ENCODE measurements at regions not wholly inside any gene's neighbourhood (a gene's known extent, or its start where the extent isn't known, plus 50 kb on each side); places are given as distances from the start of the nearest gene placed in this dataset.

GRCh38 chr14:98022541-98023520 is 1225.6 kb downstream of the VRK1 start:
- Mint-ChIP-seq H3K36me3 (ENCODE audit: insufficient read depth in 2 of 2) (peaks cover 0 to 5% of the 10 kb centered on the region in 2 donors), H3K27ac (no peak overlapping the region), H3K4me3 (no peak overlapping the region), H3K9me3 (peaks cover 3 to 4% of the 10 kb centered on the region in 2 donors), H3K4me1 (ENCODE audit: low read depth) (peaks cover 21% of the 10 kb centered on the region), H3K27me3 (ENCODE audit: low read depth) (no peaks in the 10 kb centered on the region)
- DNase-seq = no peak
- no peak for ATAC-seq (replicated peaks in 1 of 2)

- peaks cover 8 to 15% of the 10 kb centered on the region in 2 donors for H3K9me3 Mint-ChIP-seq
- ATAC-seq (replicated peaks in 1 of 2) = no peak
These were observed 1231.0 kb downstream of the VRK1 start for GRCh38 chr14:98028162-98028561.

GRCh38 chr14:98035396-98035795 is 1236.6 kb downstream of the BCL11B start:
- Mint-ChIP-seq H3K4me1 (ENCODE audit: low read depth) (no peaks in the 10 kb centered on the region), H3K9me3 (peaks cover 6 to 8% of the 10 kb centered on the region in 2 donors), H3K4me3 (no peak overlapping the region), H3K27me3 (ENCODE audit: low read depth) (no peaks in the 10 kb centered on the region), H3K36me3 (ENCODE audit: insufficient read depth in 2 of 2) (peaks cover 0 to 5% of the 10 kb centered on the region in 2 donors), H3K27ac (no peak overlapping the region)
- ATAC-seq (replicated peaks in 1 of 2) = no peak
- no peak for DNase-seq

More at GRCh38 chr14:98028162-98028561, 1231.0 kb downstream of the VRK1 start:
- H3K27me3 Mint-ChIP-seq (ENCODE audit: low read depth) = no peaks in the 10 kb centered on the region
- DNase-seq = no peak
- no peak overlapping the region for H3K4me3 Mint-ChIP-seq
- H3K27ac Mint-ChIP-seq = no peak overlapping the region
- H3K4me1 Mint-ChIP-seq (ENCODE audit: low read depth) = peaks cover 9% of the 10 kb centered on the region
- peaks cover 0 to 10% of the 10 kb centered on the region in 2 donors for H3K36me3 Mint-ChIP-seq (ENCODE audit: insufficient read depth in 2 of 2)

- Mint-ChIP-seq H3K4me1 (ENCODE audit: low read depth) (peaks cover 6% of the 10 kb centered on the region), H3K4me3 (no peak overlapping the region)
These were observed 1234.2 kb downstream of the BCL11B start for GRCh38 chr14:98037831-98038230.

GRCh38 chr14:98056946-98057345 is 1215.1 kb downstream of the BCL11B start:
- Mint-ChIP-seq H3K4me3 (no peak overlapping the region), H3K9me3 (no peaks in the 10 kb centered on the region), H3K36me3 (ENCODE audit: insufficient read depth in 2 of 2) (no peaks in the 10 kb centered on the region), H3K4me1 (ENCODE audit: low read depth) (no peaks in the 10 kb centered on the region), H3K27me3 (ENCODE audit: low read depth) (no peaks in the 10 kb centered on the region), H3K27ac (no peak overlapping the region)
- no peak for DNase-seq
- no peak for ATAC-seq (replicated peaks in 1 of 2)

More at GRCh38 chr14:98037831-98038230, 1234.2 kb downstream of the BCL11B start:
- Mint-ChIP-seq H3K27ac (no peak overlapping the region), H3K36me3 (ENCODE audit: insufficient read depth in 2 of 2) (peaks cover 0 to 1% of the 10 kb centered on the region in 2 donors), H3K9me3 (peaks cover 2 to 6% of the 10 kb centered on the region in 2 donors), H3K27me3 (ENCODE audit: low read depth) (no peaks in the 10 kb centered on the region)
- ATAC-seq (replicated peaks in 1 of 2) (no peak), DNase-seq (no peak)

GRCh38 chr14:98059106-98059505 is 1212.9 kb downstream of the BCL11B start:
- ATAC-seq (replicated peaks in 1 of 2) (no peak), DNase-seq (no peak)
- Mint-ChIP-seq H3K4me3 (no peak overlapping the region), H3K36me3 (ENCODE audit: insufficient read depth in 2 of 2) (no peaks in the 10 kb centered on the region), H3K4me1 (ENCODE audit: low read depth) (no peaks in the 10 kb centered on the region), H3K9me3 (peaks cover 0 to 5% of the 10 kb centered on the region in 2 donors), H3K27ac (no peak overlapping the region), H3K27me3 (ENCODE audit: low read depth) (no peaks in the 10 kb centered on the region)

- Mint-ChIP-seq H3K9me3 (peaks cover 0 to 7% of the 10 kb centered on the region in 2 donors), H3K36me3 (ENCODE audit: insufficient read depth in 2 of 2) (no peaks in the 10 kb centered on the region), H3K27ac (no peak overlapping the region), H3K4me1 (ENCODE audit: low read depth) (no peaks in the 10 kb centered on the region), H3K4me3 (no peak overlapping the region), H3K27me3 (ENCODE audit: low read depth) (no peaks in the 10 kb centered on the region)
- DNase-seq (no peak), ATAC-seq (replicated peaks in 1 of 2) (no peak)
These were observed 1209.9 kb downstream of the BCL11B start for GRCh38 chr14:98062083-98062482.

GRCh38 chr14:98069712-98070171 is 1202.3 kb downstream of the BCL11B start:
- H3K4me3 Mint-ChIP-seq = no peak overlapping the region
- H3K27me3 Mint-ChIP-seq (ENCODE audit: low read depth) = no peaks in the 10 kb centered on the region
- DNase-seq (no peak), ATAC-seq (replicated peaks in 1 of 2) (no peak)
- no peaks in the 10 kb centered on the region for H3K36me3 Mint-ChIP-seq (ENCODE audit: insufficient read depth in 2 of 2)
- peaks cover 5% of the 10 kb centered on the region for H3K4me1 Mint-ChIP-seq (ENCODE audit: low read depth)
- H3K9me3 Mint-ChIP-seq = peaks cover 0 to 4% of the 10 kb centered on the region in 2 donors
- H3K27ac Mint-ChIP-seq = no peak overlapping the region

- peaks cover 0 to 4% of the 10 kb centered on the region in 2 donors for H3K9me3 Mint-ChIP-seq
- H3K27me3 Mint-ChIP-seq (ENCODE audit: low read depth) = no peaks in the 10 kb centered on the region
- ATAC-seq (replicated peaks in 1 of 2) (no peak), DNase-seq (no peak)
- no peak overlapping the region for H3K4me3 Mint-ChIP-seq
- H3K27ac Mint-ChIP-seq = no peak overlapping the region
- peaks cover 5% of the 10 kb centered on the region for H3K4me1 Mint-ChIP-seq (ENCODE audit: low read depth)
- H3K36me3 Mint-ChIP-seq (ENCODE audit: insufficient read depth in 2 of 2) = no peaks in the 10 kb centered on the region
These were observed 1201.5 kb downstream of the BCL11B start for GRCh38 chr14:98070536-98070935.

- Mint-ChIP-seq H3K36me3 (ENCODE audit: insufficient read depth in 2 of 2) (no peaks in the 10 kb centered on the region), H3K27me3 (ENCODE audit: low read depth) (no peaks in the 10 kb centered on the region), H3K9me3 (peaks cover 0 to 4% of the 10 kb centered on the region in 2 donors)
These were observed 1197.9 kb downstream of the BCL11B start for GRCh38 chr14:98074111-98074510.

GRCh38 chr14:98077176-98077575 is 1194.8 kb downstream of the BCL11B start:
- Mint-ChIP-seq H3K9me3 (peaks cover 0 to 3% of the 10 kb centered on the region in 2 donors), H3K27ac (no peak overlapping the region), H3K27me3 (ENCODE audit: low read depth) (no peaks in the 10 kb centered on the region), H3K4me3 (no peak overlapping the region), H3K36me3 (ENCODE audit: insufficient read depth in 2 of 2) (no peaks in the 10 kb centered on the region), H3K4me1 (ENCODE audit: low read depth) (peaks cover 9% of the 10 kb centered on the region)
- no peak for DNase-seq
- no peak for ATAC-seq (replicated peaks in 1 of 2)

More at GRCh38 chr14:98074111-98074510, 1197.9 kb downstream of the BCL11B start:
- H3K27ac Mint-ChIP-seq = no peak overlapping the region
- no peak for DNase-seq
- H3K4me3 Mint-ChIP-seq = no peak overlapping the region
- no peak for ATAC-seq (replicated peaks in 1 of 2)
- H3K4me1 Mint-ChIP-seq (ENCODE audit: low read depth) = peaks cover 5% of the 10 kb centered on the region

GRCh38 chr14:98082833-98083232 is 1189.2 kb downstream of the BCL11B start:
- Mint-ChIP-seq H3K4me1 (ENCODE audit: low read depth) (peaks cover 9% of the 10 kb centered on the region), H3K9me3 (no peaks in the 10 kb centered on the region)

GRCh38 chr14:98085751-98086150 is 1186.2 kb downstream of the BCL11B start:
- no peak for ATAC-seq (replicated peaks in 1 of 2)
- Mint-ChIP-seq H3K27me3 (ENCODE audit: low read depth) (no peaks in the 10 kb centered on the region), H3K36me3 (ENCODE audit: insufficient read depth in 2 of 2) (peaks cover 1 to 7% of the 10 kb centered on the region in 2 donors)

More at GRCh38 chr14:98082833-98083232, 1189.2 kb downstream of the BCL11B start:
- Mint-ChIP-seq H3K27me3 (ENCODE audit: low read depth) (no peaks in the 10 kb centered on the region), H3K36me3 (ENCODE audit: insufficient read depth in 2 of 2) (peaks cover 1 to 6% of the 10 kb centered on the region in 2 donors), H3K4me3 (no peak overlapping the region), H3K27ac (no peak overlapping the region)
- ATAC-seq (replicated peaks in 1 of 2) = no peak
- no peak for DNase-seq

More at GRCh38 chr14:98085751-98086150, 1186.2 kb downstream of the BCL11B start:
- H3K4me3 Mint-ChIP-seq = no peak overlapping the region
- no peaks in the 10 kb centered on the region for H3K9me3 Mint-ChIP-seq
- H3K4me1 Mint-ChIP-seq (ENCODE audit: low read depth) = peaks cover 2% of the 10 kb centered on the region
- no peak overlapping the region for H3K27ac Mint-ChIP-seq
- no peak for DNase-seq
